Hematopoietic multipotent progenitor cell treated with erythropoietin and hydrocortisone succinate and interleukin-3 and kit ligand, for 6 days (in vitro differentiated cells): ENCODE measurements at regions not wholly inside any gene's neighbourhood (a gene's known extent, or its start where the extent isn't known, plus 50 kb on each side); places are given as distances from the start of the nearest gene placed in this dataset.

Source experiments
- DNase-seq: peaks from one replicate; pipeline ENCODE4 v3.0.0-alpha.2; 2015

- no peak for DNase-seq
Observed at GRCh38 chr2:129771418-129772189, 207.9 kb upstream of the RAB6C start.

GRCh38 chr2:129772190-129772579 is 207.3 kb upstream of the RAB6C start:
- no peak for DNase-seq

- no peak for DNase-seq
Observed at GRCh38 chr2:129775952-129776653, 203.4 kb upstream of the RAB6C start.

- no peak for DNase-seq
Observed at GRCh38 chr2:129777146-129777545, 202.3 kb upstream of the RAB6C start.

GRCh38 chr2:129777762-129778583 is 201.5 kb upstream of the RAB6C start:
- no peak for DNase-seq

- no peak for DNase-seq
Observed at GRCh38 chr2:129778584-129778877, 200.9 kb upstream of the RAB6C start.

- no peak for DNase-seq
Observed at GRCh38 chr2:129779783-129780182, 199.7 kb upstream of the RAB6C start.

GRCh38 chr2:129780316-129781270 is 198.9 kb upstream of the RAB6C start:
- no peak for DNase-seq

GRCh38 chr2:129781749-129782632 is 197.5 kb upstream of the RAB6C start:
- no peak for DNase-seq

- DNase-seq: no peak
Observed at GRCh38 chr2:129782633-129782990, 196.9 kb upstream of the RAB6C start.

GRCh38 chr2:129784486-129784885 is 195.0 kb upstream of the RAB6C start:
- no peak for DNase-seq

- no peak for DNase-seq
Observed at GRCh38 chr2:129791712-129792111, 187.8 kb upstream of the RAB6C start.

GRCh38 chr2:129793431-129793902 is 186.0 kb upstream of the RAB6C start:
- DNase-seq: no peak

- no peak for DNase-seq
Observed at GRCh38 chr2:129794116-129794515, 185.3 kb upstream of the RAB6C start.

GRCh38 chr2:129794540-129794939 is 184.9 kb upstream of the RAB6C start:
- no peak for DNase-seq

- no peak for DNase-seq
Observed at GRCh38 chr2:129796225-129796624, 183.2 kb upstream of the RAB6C start.

- no peak for DNase-seq
Observed at GRCh38 chr2:129796801-129797488, 182.5 kb upstream of the RAB6C start.

- DNase-seq: no peak
Observed at GRCh38 chr2:129797489-129798300, 181.8 kb upstream of the RAB6C start.

GRCh38 chr2:129798301-129798581 is 181.2 kb upstream of the RAB6C start:
- DNase-seq: no peak

GRCh38 chr2:129798626-129799025 is 180.8 kb upstream of the RAB6C start:
- DNase-seq: no peak
